B cell (primary cell): ENCODE measurements at regions not wholly inside any gene's neighbourhood (a gene's known extent, or its start where the extent isn't known, plus 50 kb on each side); places are given as distances from the start of the nearest gene placed in this dataset.
"Not testable (repeated sequence)": the region's sequence is repeated elsewhere in the genome, so short reads cannot be mapped to it uniquely, and the experiment has no call there.

Experiments used
- ATAC-seq: fragments of 200-7000 bp; cut with Tn5 transposase; one replicate; pipeline ENCODE4 v1.10.0; 2021; ENCODE audit warnings: low read depth, mild to moderate bottlenecking, moderate number of reproducible peaks, moderate library complexity
- CTCF ChIA-PET: fragments of 350-600 bp; sonication (Branson Sonifier 250); formaldehyde crosslinking; loops from one replicate; lab custom pipeline; 2021; ENCODE audit warnings: antibody characterized with exemption, inconsistent platforms; lab: Charles Lee
- POLR2A ChIA-PET: fragments of 350-600 bp; sonication (Branson Sonifier 250); formaldehyde crosslinking; loops from one replicate; lab custom pipeline; 2021; ENCODE audit warnings: antibody characterized with exemption; lab: Charles Lee
- DNase-seq: peaks from one replicate; pipeline ENCODE4 v3.0.0; 2013
- H2AFZ ChIP-seq: 2 replicates; pipeline ENCODE4 v1.6.1; 2012; ENCODE audit warnings: mild to moderate bottlenecking, low read depth, low read length; ENCODE audit not compliant: insufficient read depth, poor library complexity, severe bottlenecking
- H3K27ac ChIP-seq, 2 donors: 1 replicate in 1 of 2; 2 replicates in 1 of 2; pipeline ENCODE4 v1.5.1; 2012 to 2013; ENCODE audit warnings: low read length in 2 of 2, mild to moderate bottlenecking in 2 of 2, moderate library complexity in 1 of 2
- H3K27me3 ChIP-seq, 4 experiments: fragments of 200-600 bp in 1 of 4; sonication (generic) in 1 of 4; replicated peaks in 1 of 4; 1 replicate in 2 of 4; 2 replicates in 2 of 4; pipeline versions ENCODE4 v1.6.1 to v1.7.0; 2013 to 2016; ENCODE audit warnings: low read length in 3 of 4, mild to moderate bottlenecking in 2 of 4, mixed read lengths in 1 of 4, moderate library complexity in 1 of 4; ENCODE audit not compliant: insufficient read depth in 4 of 4, control insufficient read depth in 3 of 4; ENCODE audit errors: control extremely low read depth in 1 of 4
- H3K36me3 ChIP-seq, 2 experiments: replicated peaks in 1 of 2; 1 replicate in 1 of 2; 2 replicates in 1 of 2; pipeline versions ENCODE4 v1.6.1 to v1.7.1; 2013; ENCODE audit warnings: low read length in 1 of 2; ENCODE audit not compliant: insufficient read depth in 2 of 2, control insufficient read depth in 1 of 2; ENCODE audit errors: control extremely low read depth in 1 of 2, extremely low read depth in 1 of 2
- H3K4me1 ChIP-seq, 2 donors: fragments of 200-600 bp in 1 of 2; sonication (generic) in 1 of 2; 1 replicate in 1 of 2; 2 replicates in 1 of 2; pipeline versions ENCODE4 v1.5.1 to v1.6.1; 2013 to 2017; ENCODE audit warnings: low read length in 2 of 2; ENCODE audit not compliant: control insufficient read depth in 2 of 2, insufficient read depth in 2 of 2
- H3K4me2 ChIP-seq: replicated peaks from 2 replicates; pipeline ENCODE3; 2012; ENCODE audit warnings: mild to moderate bottlenecking, low read depth, low read length; ENCODE audit not compliant: poor library complexity, severe bottlenecking
- H3K4me3 ChIP-seq, 5 experiments: fragments of 200-600 bp in 1 of 5; sonication (generic) in 1 of 5; 1 replicate in 3 of 5; 2 replicates in 2 of 5; pipeline versions ENCODE4 v1.5.1 to v1.7.0; 2011 to 2016; ENCODE audit warnings: low read length in 4 of 5, mild to moderate bottlenecking in 4 of 5, low read depth in 2 of 5, control low read depth in 1 of 5, moderate library complexity in 1 of 5; ENCODE audit not compliant: insufficient read depth in 1 of 5; ENCODE audit errors: control extremely low read depth in 1 of 5, extremely low read depth in 1 of 5
- H3K79me2 ChIP-seq: fragments of 200-600 bp; sonication (generic); one replicate; pipeline ENCODE4 v1.6.0; 2016; ENCODE audit warnings: low read length; ENCODE audit not compliant: control insufficient read depth, insufficient read depth
- H3K9ac ChIP-seq: fragments of 200-600 bp; sonication (generic); 2 replicates; pipeline ENCODE4 v1.6.1; 2017; ENCODE audit warnings: mild to moderate bottlenecking, low read length, moderate library complexity
- H3K9me3 ChIP-seq, 3 donors: one replicate each; pipeline versions ENCODE4 v1.6.1 to v1.7.1; 2013; ENCODE audit warnings: low read length in 2 of 3; ENCODE audit not compliant: control insufficient read depth in 2 of 3, insufficient read depth in 1 of 3; ENCODE audit errors: control extremely low read depth in 1 of 3
- H4K20me1 ChIP-seq: 2 replicates; pipeline ENCODE4 v1.6.0; 2012; ENCODE audit warnings: mild to moderate bottlenecking, low read length; ENCODE audit not compliant: insufficient read depth, control insufficient read depth, poor library complexity, severe bottlenecking
- H3K27ac Mint-ChIP-seq: one replicate; pipeline ENCODE4 v1.8.0; 2021; ENCODE audit warnings: mixed read lengths
- H3K27me3 Mint-ChIP-seq: one replicate; pipeline ENCODE4 v1.8.0; 2021; ENCODE audit warnings: mixed read lengths
- H3K4me1 Mint-ChIP-seq: one replicate; pipeline ENCODE4 v1.8.0; 2021; ENCODE audit warnings: mixed read lengths
- H3K4me3 Mint-ChIP-seq: one replicate; pipeline ENCODE4 v1.8.0; 2021; ENCODE audit warnings: mixed read lengths
- H3K9me3 Mint-ChIP-seq: one replicate; pipeline ENCODE4 v1.8.0; 2022; ENCODE audit warnings: mixed read lengths; ENCODE audit not compliant: insufficient read depth
- EZH2 ChIP-seq: IDR thresholded peaks from 2 replicates; pipeline ENCODE4 v1.6.1; 2012; ENCODE audit warnings: borderline replicate concordance, low read depth, mild to moderate bottlenecking, moderate library complexity, low read length; ENCODE audit not compliant: insufficient read depth, poor library complexity, severe bottlenecking
- WGBS: methylation state at CpG from one replicate; pipeline ENCODE4 v1.1.5; 2013; ENCODE audit warnings: missing lambda C conversion rate; ENCODE audit not compliant: insufficient coverage; 5-methylcytosine and 5-hydroxymethylcytosine counted together
- intact Hi-C: fragments of 100-400 bp; cut with micrococcal nuclease; formaldehyde crosslinking; loops from one replicate; pipeline ENCODE4 v1.10.0; 2022
- TF ChIP-seq, protein P1 (sequence below): fragments of 200-600 bp; IDR thresholded peaks from one replicate; pipeline ENCODE4 v1.8.0; 2022; ENCODE audit warnings: antibody characterized with exemption, mild to moderate bottlenecking

DNA sequence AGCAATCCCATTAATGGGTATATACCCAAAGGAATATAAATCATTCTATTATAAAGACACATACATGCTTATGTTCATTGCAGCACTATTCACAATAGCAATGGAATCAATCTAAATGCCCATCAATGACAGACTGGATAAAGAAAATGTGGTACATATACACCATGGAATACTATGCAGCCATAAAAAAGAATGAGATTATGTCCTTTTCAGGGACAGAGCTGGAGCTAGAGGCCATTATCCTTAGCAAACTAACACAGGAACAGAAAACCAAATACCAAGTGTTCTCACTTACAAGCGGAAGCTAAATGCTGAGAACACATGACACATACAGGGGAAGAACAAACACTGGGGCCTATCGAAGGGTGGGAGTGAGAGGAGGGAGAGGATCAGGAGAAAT lies 276.3 kb downstream of the RRAGC start:
- H3K27ac ChIP-seq, DNase-seq, H3K9ac ChIP-seq, H4K20me1 ChIP-seq, H3K9me3 ChIP-seq, H3K27ac Mint-ChIP-seq, H3K79me2 ChIP-seq, H3K9me3 Mint-ChIP-seq, H3K4me2 ChIP-seq, H3K4me3 Mint-ChIP-seq, H3K4me1 ChIP-seq, POLR2A ChIA-PET, intact Hi-C loops, H3K4me3 ChIP-seq, CTCF ChIA-PET, ATAC-seq, H3K36me3 ChIP-seq, H2AFZ ChIP-seq: not testable (repeated sequence)
- Mint-ChIP-seq H3K4me1 (peaks cover 18% of the 10 kb centered on the region), H3K27me3 (peaks cover 39% of the 10 kb centered on the region)
- H3K27me3 ChIP-seq: peaks cover 0 to 22% (median 11%) of the 10 kb centered on the region in 4 experiments
- no CpG with 5 or more reads among the region's 2 CpGs for WGBS

DNA sequence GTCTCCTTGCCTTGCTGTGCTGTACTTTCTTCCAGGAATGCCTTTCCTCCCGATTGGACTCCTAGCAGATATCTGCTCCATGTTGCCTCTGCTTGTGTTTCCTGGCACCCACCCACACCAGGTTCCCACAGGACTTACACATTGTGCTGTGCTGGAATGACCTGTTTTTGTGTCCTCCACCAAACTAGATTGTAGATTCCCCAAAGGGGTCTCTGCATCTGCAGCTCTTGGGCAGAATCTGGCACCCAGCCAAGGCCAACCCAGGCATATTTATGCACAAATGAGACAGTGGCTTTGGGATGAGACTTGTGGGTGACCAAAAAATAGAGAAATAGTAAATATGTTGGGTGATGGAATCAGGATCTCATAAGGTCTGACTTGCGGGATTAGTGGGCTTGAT lies 278.2 kb downstream of the RRAGC start:
- Mint-ChIP-seq H3K4me3 (no peak overlapping the region), H3K4me1 (peaks cover 18% of the 10 kb centered on the region), H3K27ac (no peak overlapping the region), H3K9me3 (peaks cover 4% of the 10 kb centered on the region), H3K27me3 (peaks cover 50% of the 10 kb centered on the region)
- peaks cover 0 to 37% (median 20%) of the 10 kb centered on the region in 4 experiments for H3K27me3 ChIP-seq
- no peaks in the 10 kb centered on the region for H4K20me1 ChIP-seq
- 50% methylated on average over 2 of the region's 2 CpGs for WGBS
- CTCF ChIA-PET: no interaction called here
- ATAC-seq (no peak), DNase-seq (no peak)
- peaks cover 0 to 4% (median 0%) of the 10 kb centered on the region in 3 donors for H3K9me3 ChIP-seq
- H3K79me2 ChIP-seq: no peaks in the 10 kb centered on the region
- no peak for TF ChIP-seq EZH2
- TF ChIP-seq, protein P1, sequence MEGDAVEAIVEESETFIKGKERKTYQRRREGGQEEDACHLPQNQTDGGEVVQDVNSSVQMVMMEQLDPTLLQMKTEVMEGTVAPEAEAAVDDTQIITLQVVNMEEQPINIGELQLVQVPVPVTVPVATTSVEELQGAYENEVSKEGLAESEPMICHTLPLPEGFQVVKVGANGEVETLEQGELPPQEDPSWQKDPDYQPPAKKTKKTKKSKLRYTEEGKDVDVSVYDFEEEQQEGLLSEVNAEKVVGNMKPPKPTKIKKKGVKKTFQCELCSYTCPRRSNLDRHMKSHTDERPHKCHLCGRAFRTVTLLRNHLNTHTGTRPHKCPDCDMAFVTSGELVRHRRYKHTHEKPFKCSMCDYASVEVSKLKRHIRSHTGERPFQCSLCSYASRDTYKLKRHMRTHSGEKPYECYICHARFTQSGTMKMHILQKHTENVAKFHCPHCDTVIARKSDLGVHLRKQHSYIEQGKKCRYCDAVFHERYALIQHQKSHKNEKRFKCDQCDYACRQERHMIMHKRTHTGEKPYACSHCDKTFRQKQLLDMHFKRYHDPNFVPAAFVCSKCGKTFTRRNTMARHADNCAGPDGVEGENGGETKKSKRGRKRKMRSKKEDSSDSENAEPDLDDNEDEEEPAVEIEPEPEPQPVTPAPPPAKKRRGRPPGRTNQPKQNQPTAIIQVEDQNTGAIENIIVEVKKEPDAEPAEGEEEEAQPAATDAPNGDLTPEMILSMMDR: no peak
- intact Hi-C loops: no loop called here
- H3K4me3 ChIP-seq: no peak overlapping the region
- peaks cover 0 to 6% of the 10 kb centered on the region in 2 donors for H3K4me1 ChIP-seq
- H3K36me3 ChIP-seq: no peaks in the 10 kb centered on the region
- no peak overlapping the region for H3K27ac ChIP-seq
- H3K4me2 ChIP-seq: no peak overlapping the region
- POLR2A ChIA-PET: no interaction called here
- no peak overlapping the region for H3K9ac ChIP-seq
- H2AFZ ChIP-seq: no peak overlapping the region
